IMR-90 (cell line): ENCODE measurements at regions not wholly inside any gene's neighbourhood (a gene's known extent, or its start where the extent isn't known, plus 50 kb on each side); places are given as distances from the start of the nearest gene placed in this dataset.

Experiments
- CTCF ChIP-seq: conservative IDR thresholded peaks from 2 replicates; pipeline ENCODE4 v1.5.1; 2012; ENCODE audit warnings: mild to moderate bottlenecking, low read depth, low read length, improper control_type of control experiment
- MXI1 ChIP-seq: IDR thresholded peaks from 2 replicates; pipeline ENCODE4 v1.6.1; 2012; ENCODE audit warnings: low read depth, mild to moderate bottlenecking, low read length, moderate library complexity, borderline replicate concordance
- USF2 ChIP-seq: fragments of 150-350 bp; IDR thresholded peaks from 2 replicates; pipeline ENCODE4 v1.6.1; 2017; ENCODE audit warnings: mild to moderate bottlenecking, antibody characterized with exemption, low read length, low read depth

- TF ChIP-seq USF2 (no peak), CTCF (no peak), MXI1 (no peak)
Measured at GRCh38 chr4:8710946-8711345, 118.4 kb downstream of the CPZ start.
